Loucy (cell line): ENCODE measurements at regions not wholly inside any gene's neighbourhood (a gene's known extent, or its start where the extent isn't known, plus 50 kb on each side); places are given as distances from the start of the nearest gene placed in this dataset.

ENCODE experiments used
- EZH2phosphoT487 ChIP-seq: fragments of 200-600 bp; IDR thresholded peaks from 2 replicates; pipeline ENCODE4 v1.6.1; 2018; ENCODE audit warnings: antibody characterized with exemption, mild to moderate bottlenecking, moderate library complexity, borderline replicate concordance
- TF ChIP-seq, protein P1 (sequence below): fragments of 200-600 bp; sonication (generic); conservative IDR thresholded peaks from 2 replicates; pipeline ENCODE4 v1.5.1; 2014; ENCODE audit warnings: mild to moderate bottlenecking, antibody characterized with exemption, low read length

DNA sequence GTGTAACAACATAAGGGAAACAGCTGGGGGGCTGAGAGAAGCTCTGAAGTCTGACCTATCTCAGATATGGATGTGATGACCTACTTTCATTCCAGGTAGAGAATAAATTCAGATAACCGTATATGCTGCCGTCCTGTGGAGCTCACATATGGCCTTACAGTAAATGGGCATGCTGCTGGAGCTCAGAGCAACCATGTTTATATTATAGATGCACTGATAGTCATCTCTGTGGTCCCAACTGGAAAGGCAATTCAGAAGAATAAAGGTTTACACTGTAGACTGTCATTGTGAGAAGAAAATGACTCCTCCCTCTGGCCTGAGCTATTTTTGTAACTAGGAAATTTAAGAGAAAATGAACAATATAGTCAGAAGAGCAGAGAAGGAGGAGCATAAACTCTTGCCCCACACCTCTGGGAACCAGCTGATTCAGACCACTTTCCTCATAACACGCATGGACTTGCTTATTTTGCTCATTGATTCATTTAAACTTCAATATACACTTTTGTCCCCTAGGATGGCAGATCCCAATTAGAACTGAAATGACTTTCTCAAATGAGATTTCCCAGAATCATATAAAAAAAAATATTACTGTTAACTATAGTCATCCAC is 69.9 kb upstream of the NXPH1 start:
- TF ChIP-seq, protein P1, sequence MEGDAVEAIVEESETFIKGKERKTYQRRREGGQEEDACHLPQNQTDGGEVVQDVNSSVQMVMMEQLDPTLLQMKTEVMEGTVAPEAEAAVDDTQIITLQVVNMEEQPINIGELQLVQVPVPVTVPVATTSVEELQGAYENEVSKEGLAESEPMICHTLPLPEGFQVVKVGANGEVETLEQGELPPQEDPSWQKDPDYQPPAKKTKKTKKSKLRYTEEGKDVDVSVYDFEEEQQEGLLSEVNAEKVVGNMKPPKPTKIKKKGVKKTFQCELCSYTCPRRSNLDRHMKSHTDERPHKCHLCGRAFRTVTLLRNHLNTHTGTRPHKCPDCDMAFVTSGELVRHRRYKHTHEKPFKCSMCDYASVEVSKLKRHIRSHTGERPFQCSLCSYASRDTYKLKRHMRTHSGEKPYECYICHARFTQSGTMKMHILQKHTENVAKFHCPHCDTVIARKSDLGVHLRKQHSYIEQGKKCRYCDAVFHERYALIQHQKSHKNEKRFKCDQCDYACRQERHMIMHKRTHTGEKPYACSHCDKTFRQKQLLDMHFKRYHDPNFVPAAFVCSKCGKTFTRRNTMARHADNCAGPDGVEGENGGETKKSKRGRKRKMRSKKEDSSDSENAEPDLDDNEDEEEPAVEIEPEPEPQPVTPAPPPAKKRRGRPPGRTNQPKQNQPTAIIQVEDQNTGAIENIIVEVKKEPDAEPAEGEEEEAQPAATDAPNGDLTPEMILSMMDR = no peak
- TF ChIP-seq EZH2phosphoT487 = no peak
